T-helper 2 cell treated with Interferon-gamma antibody and Interleukin-4, amounts not matched to agents 5 μg/mL and 100 μg/mL, for 36 hours (primary cell): ENCODE measurements at regions not wholly inside any gene's neighbourhood (a gene's known extent, or its start where the extent isn't known, plus 50 kb on each side); places are given as distances from the start of the nearest gene placed in this dataset.

Experiments used
- DNase-seq: peaks from one replicate; pipeline ENCODE4 v3.0.0; 2021; ENCODE audit warnings: low spot score
- H3K27ac Mint-ChIP-seq: one replicate; pipeline ENCODE4 v1.8.0; 2021; ENCODE audit warnings: mild to moderate bottlenecking, mixed read lengths
- H3K27me3 Mint-ChIP-seq: one replicate; pipeline ENCODE4 v1.8.0; 2021; ENCODE audit warnings: low read depth, mixed read lengths
- H3K36me3 Mint-ChIP-seq: one replicate; pipeline ENCODE4 v1.8.0; 2021; ENCODE audit warnings: low read depth, mixed read lengths
- H3K4me1 Mint-ChIP-seq: one replicate; pipeline ENCODE4 v1.8.0; 2021; ENCODE audit warnings: low read depth, mixed read lengths
- H3K4me3 Mint-ChIP-seq: one replicate; pipeline ENCODE4 v1.8.0; 2022; ENCODE audit warnings: mild to moderate bottlenecking, moderate library complexity, mixed read lengths
- H3K9me3 Mint-ChIP-seq: one replicate; pipeline ENCODE4 v1.8.0; 2021; ENCODE audit warnings: mixed read lengths

- no peak overlapping the region for H3K27ac Mint-ChIP-seq
- peaks cover 4% of the 10 kb centered on the region for H3K4me1 Mint-ChIP-seq
- no peak overlapping the region for H3K4me3 Mint-ChIP-seq
- DNase-seq: no peak
- no peaks in the 10 kb centered on the region for H3K9me3 Mint-ChIP-seq
- H3K36me3 Mint-ChIP-seq: no peaks in the 10 kb centered on the region
- H3K27me3 Mint-ChIP-seq: peaks cover 9% of the 10 kb centered on the region
Observed at GRCh38 chr5:133694181-133694831, 82.0 kb upstream of the FSTL4 start.

- Mint-ChIP-seq H3K36me3 (no peaks in the 10 kb centered on the region), H3K27ac (no peak overlapping the region), H3K4me3 (no peak overlapping the region), H3K9me3 (no peaks in the 10 kb centered on the region), H3K4me1 (peaks cover 2% of the 10 kb centered on the region), H3K27me3 (peaks cover 9% of the 10 kb centered on the region)
- DNase-seq: no peak
Observed at GRCh38 chr5:133691448-133691847, 79.1 kb upstream of the FSTL4 start.

GRCh38 chr5:133690746-133691145 lies 78.4 kb upstream of the FSTL4 start:
- no peak overlapping the region for H3K27ac Mint-ChIP-seq
- H3K4me3 Mint-ChIP-seq: no peak overlapping the region
- H3K36me3 Mint-ChIP-seq: no peaks in the 10 kb centered on the region
- peaks cover 6% of the 10 kb centered on the region for H3K27me3 Mint-ChIP-seq
- no peak for DNase-seq
- peaks cover 2% of the 10 kb centered on the region for H3K4me1 Mint-ChIP-seq
- no peaks in the 10 kb centered on the region for H3K9me3 Mint-ChIP-seq

- H3K27me3 Mint-ChIP-seq: peaks cover 8% of the 10 kb centered on the region
- H3K27ac Mint-ChIP-seq: no peak overlapping the region
- no peak overlapping the region for H3K4me3 Mint-ChIP-seq
- H3K4me1 Mint-ChIP-seq: peaks cover 2% of the 10 kb centered on the region
- DNase-seq: no peak
- no peaks in the 10 kb centered on the region for H3K9me3 Mint-ChIP-seq
- H3K36me3 Mint-ChIP-seq: no peaks in the 10 kb centered on the region
Observed at GRCh38 chr5:133688391-133688790, 76.0 kb upstream of the FSTL4 start.

- no peak overlapping the region for H3K27ac Mint-ChIP-seq
- H3K4me1 Mint-ChIP-seq: peaks cover 2% of the 10 kb centered on the region
- no peak for DNase-seq
- peaks cover 8% of the 10 kb centered on the region for H3K27me3 Mint-ChIP-seq
- H3K4me3 Mint-ChIP-seq: no peak overlapping the region
- H3K36me3 Mint-ChIP-seq: no peaks in the 10 kb centered on the region
- H3K9me3 Mint-ChIP-seq: no peaks in the 10 kb centered on the region
Observed at GRCh38 chr5:133687212-133688061, 75.1 kb upstream of the FSTL4 start.

GRCh38 chr5:133686566-133686965 lies 74.2 kb upstream of the FSTL4 start:
- Mint-ChIP-seq H3K27ac (no peak overlapping the region), H3K4me1 (peaks cover 5% of the 10 kb centered on the region), H3K27me3 (peaks cover 4% of the 10 kb centered on the region), H3K4me3 (no peak overlapping the region), H3K36me3 (no peaks in the 10 kb centered on the region), H3K9me3 (no peaks in the 10 kb centered on the region)
- no peak for DNase-seq

- H3K4me1 Mint-ChIP-seq: peaks cover 5% of the 10 kb centered on the region
- no peaks in the 10 kb centered on the region for H3K36me3 Mint-ChIP-seq
- DNase-seq: no peak
- no peak overlapping the region for H3K4me3 Mint-ChIP-seq
- no peaks in the 10 kb centered on the region for H3K9me3 Mint-ChIP-seq
- H3K27ac Mint-ChIP-seq: no peak overlapping the region
- peaks cover 5% of the 10 kb centered on the region for H3K27me3 Mint-ChIP-seq
Observed at GRCh38 chr5:133685402-133686018, 73.2 kb upstream of the FSTL4 start.

- no peak for DNase-seq
- H3K4me3 Mint-ChIP-seq: no peak overlapping the region
- no peaks in the 10 kb centered on the region for H3K36me3 Mint-ChIP-seq
- H3K27me3 Mint-ChIP-seq: peaks cover 7% of the 10 kb centered on the region
- H3K4me1 Mint-ChIP-seq: peaks cover 4% of the 10 kb centered on the region
- no peak overlapping the region for H3K27ac Mint-ChIP-seq
- H3K9me3 Mint-ChIP-seq: no peaks in the 10 kb centered on the region
Observed at GRCh38 chr5:133683646-133684596, 71.6 kb upstream of the FSTL4 start.

- H3K36me3 Mint-ChIP-seq: no peaks in the 10 kb centered on the region
- no peak overlapping the region for H3K27ac Mint-ChIP-seq
- H3K27me3 Mint-ChIP-seq: peaks cover 14% of the 10 kb centered on the region
- H3K9me3 Mint-ChIP-seq: no peaks in the 10 kb centered on the region
- H3K4me1 Mint-ChIP-seq: peaks cover 4% of the 10 kb centered on the region
- no peak overlapping the region for H3K4me3 Mint-ChIP-seq
- no peak for DNase-seq
Observed at GRCh38 chr5:133682451-133682850, 70.1 kb upstream of the FSTL4 start.

GRCh38 chr5:133681896-133682295 lies 69.6 kb upstream of the FSTL4 start:
- Mint-ChIP-seq H3K4me3 (no peak overlapping the region), H3K27me3 (peaks cover 15% of the 10 kb centered on the region), H3K9me3 (no peaks in the 10 kb centered on the region), H3K27ac (no peak overlapping the region), H3K4me1 (peaks cover 4% of the 10 kb centered on the region), H3K36me3 (no peaks in the 10 kb centered on the region)
- no peak for DNase-seq

GRCh38 chr5:133680830-133681565 lies 68.7 kb upstream of the FSTL4 start:
- Mint-ChIP-seq H3K9me3 (no peaks in the 10 kb centered on the region), H3K27me3 (peaks cover 17% of the 10 kb centered on the region), H3K36me3 (no peaks in the 10 kb centered on the region), H3K4me1 (peaks cover 4% of the 10 kb centered on the region), H3K4me3 (no peak overlapping the region), H3K27ac (no peak overlapping the region)
- DNase-seq: no peak

GRCh38 chr5:133679534-133679933 lies 67.2 kb upstream of the FSTL4 start:
- Mint-ChIP-seq H3K27ac (no peak overlapping the region), H3K4me3 (no peak overlapping the region), H3K27me3 (peaks cover 18% of the 10 kb centered on the region), H3K36me3 (no peaks in the 10 kb centered on the region), H3K9me3 (no peaks in the 10 kb centered on the region), H3K4me1 (peaks cover 4% of the 10 kb centered on the region)
- DNase-seq: no peak
